Iris pigment epithelial cell (primary cell): ENCODE measurements at regions not wholly inside any gene's neighbourhood (a gene's known extent, or its start where the extent isn't known, plus 50 kb on each side); places are given as distances from the start of the nearest gene placed in this dataset.

Experiments
- DNase-seq: peaks from one replicate; pipeline ENCODE4 v3.0.0-alpha.2; 2011; ENCODE audit warnings: low read depth

- no peak for DNase-seq
Measured at GRCh38 chr2:6068429-6068828, 376.2 kb downstream of the SOX11 start.

GRCh38 chr2:6069381-6069780 lies 377.2 kb downstream of the SOX11 start:
- peak; percentile 4 for DNase-seq

DNA sequence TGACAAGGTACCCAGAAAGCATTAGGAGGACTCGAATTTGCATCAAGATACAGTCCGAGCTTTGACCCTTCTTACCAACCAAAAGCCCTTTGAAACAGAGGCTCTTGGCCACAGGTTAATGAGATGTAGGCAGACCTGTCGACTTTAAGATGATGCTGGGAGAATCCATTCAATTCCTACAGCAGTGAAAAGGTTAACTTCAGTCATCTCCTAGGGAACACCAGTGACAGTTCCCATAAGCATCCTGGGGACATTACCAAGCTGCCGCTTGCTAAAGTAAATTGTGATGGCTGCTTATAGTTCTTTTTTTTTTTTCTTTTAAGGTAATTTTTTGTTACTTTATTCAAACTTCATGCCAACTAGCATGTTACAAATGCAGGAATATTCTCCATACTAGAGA lies 379.3 kb downstream of the SOX11 start:
- no peak for DNase-seq

DNA sequence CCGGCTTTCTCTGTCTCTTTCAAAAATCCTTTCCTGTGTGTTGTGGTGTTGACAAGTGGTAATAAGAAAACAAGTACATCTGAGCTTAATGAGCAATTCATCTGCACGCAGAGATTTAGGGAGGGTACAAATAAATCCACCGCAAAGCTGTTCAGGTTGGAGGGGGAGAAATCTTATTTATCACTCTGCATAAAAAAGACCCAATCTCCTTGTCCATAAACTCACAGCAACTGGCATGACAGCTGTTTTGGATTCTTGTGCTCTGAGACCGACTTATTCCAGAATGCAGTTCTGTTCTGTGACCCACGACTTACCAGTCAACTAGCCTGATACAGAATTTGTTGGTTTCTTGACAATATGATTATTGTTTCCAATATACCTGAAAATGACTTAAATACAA lies 380.1 kb downstream of the SOX11 start:
- no peak for DNase-seq

DNA sequence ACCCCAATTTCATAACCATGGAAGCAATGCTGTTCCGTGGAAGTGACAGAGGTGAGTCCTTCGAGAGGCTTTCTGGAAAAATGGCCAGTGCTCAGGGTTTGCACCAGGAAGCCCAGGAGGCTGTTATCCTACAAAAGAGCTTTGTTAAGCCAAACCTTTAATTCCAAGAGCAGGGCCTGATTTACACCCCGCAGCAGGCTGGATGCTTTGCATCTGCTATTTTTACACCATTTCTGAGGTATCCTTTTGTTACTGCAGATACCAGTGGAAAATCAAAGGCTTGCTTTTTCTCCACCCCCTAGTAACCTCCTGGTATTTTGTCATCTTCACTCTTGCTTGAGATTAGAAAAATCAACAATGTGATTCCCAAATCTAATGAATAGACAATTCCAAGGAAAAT lies 380.6 kb downstream of the SOX11 start:
- no peak for DNase-seq

- peak; percentile 60 for DNase-seq
Measured at GRCh38 chr2:6073191-6074088, 381.3 kb downstream of the SOX11 start.

DNA sequence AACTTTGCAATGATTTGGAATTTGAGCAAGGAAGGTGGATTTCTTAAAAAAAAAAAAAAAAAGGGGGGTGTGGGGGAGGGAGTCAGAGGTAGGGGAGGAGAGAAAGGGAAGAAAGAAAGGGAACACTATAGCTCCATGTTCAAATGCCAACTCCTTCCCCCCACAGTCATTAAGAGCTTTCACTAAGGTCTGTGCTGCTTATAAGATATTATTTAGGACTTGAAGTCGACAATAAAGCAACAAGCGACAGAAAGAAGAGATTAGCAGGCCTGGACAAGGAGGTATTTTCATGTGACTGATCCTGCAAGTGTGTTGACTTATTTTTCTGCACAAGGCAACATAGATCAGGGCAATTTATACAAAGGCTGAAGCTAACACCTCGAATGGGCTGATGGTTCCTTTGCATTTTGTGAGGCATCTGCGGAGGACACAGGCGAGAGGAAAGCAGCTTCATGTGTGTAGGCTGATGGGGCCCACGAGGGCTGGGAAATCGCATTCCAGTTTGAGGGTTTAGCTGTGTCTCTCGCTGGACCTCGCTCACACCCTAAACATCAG lies 382.0 kb downstream of the SOX11 start:
- no peak for DNase-seq

DNA sequence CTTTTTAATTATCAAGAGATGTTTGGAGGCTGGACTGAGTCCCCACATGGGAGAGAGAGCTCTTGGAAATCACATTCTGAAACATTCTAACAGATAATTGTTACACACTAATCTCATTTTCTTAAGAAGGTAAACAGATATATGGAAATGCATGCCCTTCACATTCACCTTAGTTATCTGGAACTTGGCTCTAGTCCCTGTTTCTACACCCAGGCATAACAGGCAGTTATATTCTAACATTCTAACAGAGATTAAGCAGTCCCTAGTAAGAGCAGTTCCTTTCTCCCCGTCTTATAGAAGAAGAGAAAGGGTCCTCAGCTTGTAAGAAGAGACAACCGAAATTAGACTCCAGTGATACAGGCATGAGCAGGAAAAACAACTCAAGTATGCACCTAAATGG lies 385.4 kb downstream of the SOX11 start:
- DNase-seq, result no peak

- no peak for DNase-seq
Measured at GRCh38 chr2:6078414-6078813, 386.2 kb downstream of the SOX11 start.

DNA sequence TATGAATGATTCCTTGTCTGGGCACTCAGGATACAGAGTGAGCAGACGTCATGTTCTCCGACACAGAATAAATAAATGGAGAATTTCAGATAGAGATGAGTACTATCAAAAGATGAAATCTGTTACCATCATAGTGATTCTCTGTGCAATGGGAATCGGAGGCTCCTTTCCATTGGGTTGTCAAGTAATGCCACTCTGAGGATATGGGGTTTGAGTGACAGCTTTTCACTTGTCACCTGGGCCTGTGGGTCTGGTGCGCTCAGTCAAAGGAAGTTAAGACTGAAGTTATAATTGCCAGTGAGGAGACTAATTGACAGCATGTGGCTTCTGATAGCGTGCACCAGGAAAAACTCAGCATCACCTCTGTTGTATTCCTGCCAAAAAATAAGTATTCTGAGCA lies 387.2 kb downstream of the SOX11 start:
- DNase-seq, result no peak

GRCh38 chr2:6080932-6081753 lies 389.0 kb downstream of the SOX11 start:
- DNase-seq, result no peak

DNA sequence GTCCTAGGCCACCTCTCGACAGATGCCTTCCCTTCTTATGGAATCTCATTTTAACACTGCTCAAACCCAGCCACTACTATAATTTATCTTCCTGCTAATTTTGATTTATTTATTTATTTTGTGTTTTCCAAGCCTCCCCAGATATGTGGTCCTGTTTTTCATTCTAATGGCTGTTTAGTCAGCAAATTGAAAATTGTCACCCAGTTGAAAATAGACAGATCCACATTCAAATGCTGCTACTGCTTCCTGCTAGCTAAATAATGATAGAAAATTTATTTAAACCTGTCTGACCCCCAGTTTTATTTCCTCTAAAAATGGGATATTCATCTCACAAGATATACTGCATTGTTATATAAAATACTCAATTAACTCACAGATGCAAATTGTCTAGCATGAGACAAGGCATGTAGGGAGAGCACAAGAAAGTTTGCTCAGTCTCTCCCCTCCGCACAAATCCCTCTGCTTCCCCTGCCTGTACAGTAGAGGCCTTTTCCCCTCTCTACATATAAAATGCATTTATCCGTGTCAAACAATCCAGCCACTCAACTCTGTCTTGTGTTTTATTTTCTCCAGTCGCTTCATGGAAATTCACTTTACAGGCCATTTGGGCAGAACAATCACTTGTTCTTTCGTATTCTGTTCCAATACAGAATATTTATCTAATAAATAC lies 389.9 kb downstream of the SOX11 start:
- no peak for DNase-seq

DNA sequence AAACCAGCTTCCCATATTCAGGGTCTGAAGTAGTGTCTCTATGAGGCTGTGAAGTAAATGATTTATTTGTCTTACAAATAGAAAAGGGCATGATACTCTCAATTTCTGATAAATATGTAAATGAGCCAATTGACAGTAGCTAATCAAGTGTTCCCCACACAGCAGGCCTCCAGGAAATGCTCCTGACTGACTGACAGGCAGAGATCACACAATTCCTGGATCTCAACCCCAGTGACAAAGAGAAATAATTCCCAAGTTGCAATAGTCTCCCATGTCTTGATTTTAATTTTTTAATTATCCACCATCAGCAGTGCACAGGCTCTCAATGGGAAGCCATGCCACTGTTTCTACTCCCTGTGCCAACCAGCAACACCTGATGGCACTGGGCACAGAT lies 390.4 kb downstream of the SOX11 start:
- no peak for DNase-seq

GRCh38 chr2:6083136-6083535 lies 391.0 kb downstream of the SOX11 start:
- peak; percentile 7 for DNase-seq

DNA sequence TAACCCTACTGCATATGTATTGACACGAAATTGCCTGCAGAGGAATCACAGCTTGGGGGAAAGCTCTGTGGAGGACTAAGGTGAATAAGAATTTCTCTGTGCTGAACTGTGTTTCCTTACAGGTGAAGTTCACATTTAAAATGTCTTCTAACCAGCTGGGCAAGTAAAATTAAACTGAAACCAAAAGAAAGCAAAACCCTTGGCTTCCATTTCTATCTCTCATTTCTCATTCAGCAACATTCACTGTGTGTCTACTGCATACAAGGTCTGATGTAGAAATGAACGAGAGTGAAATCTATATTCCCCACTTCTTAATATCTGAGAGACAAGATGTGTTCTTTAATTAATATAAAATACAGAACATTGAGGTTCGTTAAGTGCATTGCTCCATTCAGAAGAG lies 397.3 kb downstream of the SOX11 start:
- no peak for DNase-seq

- DNase-seq, result no peak
Measured at GRCh38 chr2:6103372-6103771, 411.2 kb downstream of the SOX11 start.

DNA sequence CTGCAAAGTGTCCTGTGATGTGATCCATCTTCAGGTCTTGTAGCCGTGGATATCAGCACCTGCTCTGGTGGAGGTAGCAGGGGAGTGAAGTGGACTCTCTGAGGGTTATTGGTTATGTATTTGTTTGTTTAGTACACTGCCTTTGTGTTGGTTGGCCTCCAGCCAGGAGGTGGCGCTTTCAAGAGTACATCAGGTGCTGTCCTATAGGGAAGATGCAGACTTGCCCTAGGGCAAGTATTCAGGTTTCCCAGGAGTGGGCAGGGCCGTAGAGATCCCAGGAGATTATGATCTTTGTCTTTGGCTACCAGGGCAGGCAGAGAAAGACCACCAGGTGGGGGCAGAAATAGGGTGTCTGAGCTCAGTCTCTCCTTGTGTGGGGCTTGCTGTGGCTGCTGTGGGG lies 411.8 kb downstream of the SOX11 start:
- no peak for DNase-seq

GRCh38 chr2:6107290-6107689 lies 415.1 kb downstream of the SOX11 start:
- DNase-seq, result no peak

- DNase-seq, result no peak
Measured at GRCh38 chr2:6109831-6110230, 417.6 kb downstream of the SOX11 start.

DNA sequence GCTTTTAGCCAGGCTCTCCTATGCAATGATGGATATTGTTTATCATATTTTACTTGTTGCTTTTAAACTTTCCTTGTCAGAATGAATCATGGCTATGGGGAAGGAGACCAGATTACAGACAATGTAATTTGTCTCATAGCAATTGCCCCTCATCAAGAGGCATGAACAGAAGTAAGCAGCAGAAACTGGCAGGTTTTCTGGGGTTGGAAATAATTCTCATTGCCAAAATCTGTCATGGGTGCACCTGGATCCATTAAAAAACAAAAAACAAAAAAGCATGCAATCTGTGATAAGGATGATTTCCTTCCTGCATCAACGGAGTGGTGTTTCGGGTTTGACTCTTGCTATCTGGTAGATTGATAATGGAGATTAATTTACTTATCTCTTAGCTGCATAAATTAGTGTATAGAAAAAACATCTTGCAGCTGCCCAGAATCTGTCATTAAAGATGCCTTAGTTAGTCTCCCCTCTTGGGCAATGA lies 419.6 kb downstream of the SOX11 start:
- no peak for DNase-seq

DNA sequence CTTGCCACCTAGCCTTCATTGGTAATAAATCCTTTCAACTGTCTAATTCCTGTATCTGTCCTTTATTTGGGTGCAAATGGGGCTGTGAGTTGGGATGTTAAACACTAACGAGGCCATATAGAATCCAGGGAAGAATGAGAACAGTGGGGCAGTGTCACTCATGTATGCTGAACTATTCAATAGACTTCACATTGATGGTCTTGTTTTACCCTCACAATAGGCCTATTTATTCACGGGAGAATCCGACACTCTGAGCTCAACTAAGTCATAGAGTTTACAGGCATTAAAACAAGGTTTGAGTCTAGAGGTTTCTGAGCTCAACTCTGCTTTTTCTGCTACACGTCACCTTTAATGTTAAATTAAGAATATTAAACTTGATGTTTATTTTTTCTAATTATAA lies 421.6 kb downstream of the SOX11 start:
- DNase-seq, result no peak

- DNase-seq, result no peak
Measured at GRCh38 chr2:6127718-6128117, 435.5 kb downstream of the SOX11 start.
